ENCODE measurements at regions not wholly inside any gene's neighbourhood (a gene's known extent, or its start where the extent isn't known, plus 50 kb on each side); places are given as distances from the start of the nearest gene placed in this dataset.

GRCh38 chr10:21207852-21208646 lies 310.9 kb upstream of the NEBL start:
- no TSS peak for BruUV-seq (replicated peaks)
- FAIRE-seq (no peak), ATAC-seq (no peak), DNase-seq (ENCODE audit: low read depth, low spot score) (no peak)
- in situ Hi-C loops (cut with MboI) (no loop called here), intact Hi-C loops (cut with micrococcal nuclease; ENCODE audit: unreplicated experiment) (no loop called here)
- no peak overlapping the region for H3K27ac ChIP-seq (ENCODE audit: control insufficient read depth, insufficient read depth)
- ChIA-PET SMC1A (ENCODE audit: uncharacterized antibody, unreplicated experiment) (no interaction called here), CTCF (no interaction called here), RAD21 (ENCODE audit: unreplicated experiment) (no interaction called here), POLR2A (no interaction called here)
- H3K9ac ChIP-seq (ENCODE audit: control insufficient read depth, insufficient read depth, low read length): no peak overlapping the region
- no peak overlapping the region for H3K4me3 ChIP-seq
- H2AFZ ChIP-seq (ENCODE audit: control insufficient read depth, low read depth, low read length): no peak overlapping the region
- WGBS (ENCODE audit: insufficient coverage, insufficient replicate concordance, low lambda C conversion rate, missing lambda C conversion rate): 4% methylated on average over 4 of the region's 4 CpGs
- no peak overlapping the region for H3K4me2 ChIP-seq (ENCODE audit: control insufficient read depth, insufficient read depth)
- TF ChIP-seq EP300 (IDR thresholded peaks at IDR 0.05; ENCODE audit: borderline replicate concordance in 1 of 2, control insufficient read depth in 1 of 2, low read depth in 2 of 2, low read length in 2 of 2): no peak
- no peaks in the 10 kb centered on the region for H3K79me2 ChIP-seq (ENCODE audit: control insufficient read depth, insufficient read depth, low read length)
- no peaks in the 10 kb centered on the region for H3K36me3 ChIP-seq (ENCODE audit: control insufficient read depth in 2 of 2, insufficient read depth in 2 of 2, low read length in 1 of 2)
- no peaks in the 10 kb centered on the region; a peak in 1 of 4 replicates for H3K27me3 ChIP-seq (replicated peaks in 1 of 2; ENCODE audit: control insufficient read depth in 2 of 2, insufficient read depth in 2 of 2, low read length in 1 of 2)
- no peaks in the 10 kb centered on the region for H4K20me1 ChIP-seq (ENCODE audit: control insufficient read depth, insufficient read depth)
- no peaks in the 10 kb centered on the region for H3K9me3 ChIP-seq (replicated peaks; ENCODE audit: control insufficient read depth, insufficient read depth, low read length)
- no peaks in the 10 kb centered on the region for H3K4me1 ChIP-seq (ENCODE audit: control insufficient read depth, insufficient read depth, low read length)

DNA sequence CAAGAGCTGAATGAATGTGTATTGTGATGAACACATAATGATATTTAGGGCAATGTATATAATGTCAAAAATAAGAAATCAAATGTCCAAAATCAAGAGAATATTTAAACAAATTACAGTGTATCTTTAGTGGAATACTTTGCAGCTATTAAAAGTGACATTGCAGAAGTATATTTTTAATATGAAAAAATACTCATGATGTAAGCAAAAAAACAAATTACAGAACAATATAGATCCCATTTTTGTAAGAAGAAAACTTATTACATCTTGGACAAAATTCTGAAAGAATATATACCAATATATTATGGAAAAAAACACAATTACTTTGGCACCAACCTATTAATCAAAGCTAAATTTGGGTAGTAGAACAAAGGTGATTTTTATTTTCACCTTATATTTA lies 308.2 kb upstream of the NEBL start:
- DNase-seq (ENCODE audit: low read depth, low spot score) (no peak), FAIRE-seq (no peak), ATAC-seq (no peak)
- Histone ChIP-seq H3K27ac (ENCODE audit: control insufficient read depth, insufficient read depth) (no peak overlapping the region), H3K36me3 (ENCODE audit: control insufficient read depth in 2 of 2, insufficient read depth in 2 of 2, low read length in 1 of 2) (no peaks in the 10 kb centered on the region), H3K79me2 (ENCODE audit: control insufficient read depth, insufficient read depth, low read length) (no peaks in the 10 kb centered on the region), H3K9ac (ENCODE audit: control insufficient read depth, insufficient read depth, low read length) (no peak overlapping the region), H3K4me2 (ENCODE audit: control insufficient read depth, insufficient read depth) (no peak overlapping the region), H3K27me3 (replicated peaks in 1 of 2; ENCODE audit: control insufficient read depth in 2 of 2, insufficient read depth in 2 of 2, low read length in 1 of 2) (no peaks in the 10 kb centered on the region; a peak in 1 of 4 replicates), H3K9me3 (replicated peaks; ENCODE audit: control insufficient read depth, insufficient read depth, low read length) (no peaks in the 10 kb centered on the region), H3K4me3 (no peak overlapping the region), H2AFZ (ENCODE audit: control insufficient read depth, low read depth, low read length) (no peak overlapping the region), H3K4me1 (ENCODE audit: control insufficient read depth, insufficient read depth, low read length) (no peaks in the 10 kb centered on the region), H4K20me1 (ENCODE audit: control insufficient read depth, insufficient read depth) (no peaks in the 10 kb centered on the region)
- CTCF ChIA-PET: interaction anchor here (0.8 kb wide), 1 partner anchor 17 kb away, joined by 3 read pairs; no protein-coding TSS in a partner anchor
- POLR2A ChIA-PET: no interaction called here
- intact Hi-C loops (cut with micrococcal nuclease; ENCODE audit: unreplicated experiment) (no loop called here), in situ Hi-C loops (cut with MboI) (no loop called here)
- RAD21 ChIA-PET (ENCODE audit: unreplicated experiment): no interaction called here
- TF ChIP-seq SREBF1 (IDR thresholded peaks at IDR 0.05; ENCODE audit: low read length) (no peak), PML (IDR thresholded peaks at IDR 0.05; ENCODE audit: low read length) (no peak), IRF3 (IDR thresholded peaks at IDR 0.05) (no peak), POLR2A (IDR thresholded peaks at IDR 0.05; ENCODE audit: low read depth, low read length) (no peak), BMI1 (IDR thresholded peaks at IDR 0.05; ENCODE audit: borderline replicate concordance) (no peak), ASH2L (IDR thresholded peaks at IDR 0.05; ENCODE audit: borderline replicate concordance, low read depth) (no peak), E2F4 (IDR thresholded peaks at IDR 0.05; ENCODE audit: low read depth, low read length) (no peak), BRCA1 (IDR thresholded peaks at IDR 0.05; ENCODE audit: low read depth, low read length) (no peak), KAT2A (conservative IDR thresholded peaks at IDR 0.05; ENCODE audit: control insufficient read depth, low read depth, low read length) (no peak), GATAD2B (conservative IDR thresholded peaks at IDR 0.05; ENCODE audit: low read depth) (no peak), FOXM1 (IDR thresholded peaks at IDR 0.05; ENCODE audit: low read depth, low read length) (no peak), YY1 (IDR thresholded peaks at IDR 0.05; ENCODE audit: low read depth, low read length) (no peak)
- TF ChIP-seq, protein P1, sequence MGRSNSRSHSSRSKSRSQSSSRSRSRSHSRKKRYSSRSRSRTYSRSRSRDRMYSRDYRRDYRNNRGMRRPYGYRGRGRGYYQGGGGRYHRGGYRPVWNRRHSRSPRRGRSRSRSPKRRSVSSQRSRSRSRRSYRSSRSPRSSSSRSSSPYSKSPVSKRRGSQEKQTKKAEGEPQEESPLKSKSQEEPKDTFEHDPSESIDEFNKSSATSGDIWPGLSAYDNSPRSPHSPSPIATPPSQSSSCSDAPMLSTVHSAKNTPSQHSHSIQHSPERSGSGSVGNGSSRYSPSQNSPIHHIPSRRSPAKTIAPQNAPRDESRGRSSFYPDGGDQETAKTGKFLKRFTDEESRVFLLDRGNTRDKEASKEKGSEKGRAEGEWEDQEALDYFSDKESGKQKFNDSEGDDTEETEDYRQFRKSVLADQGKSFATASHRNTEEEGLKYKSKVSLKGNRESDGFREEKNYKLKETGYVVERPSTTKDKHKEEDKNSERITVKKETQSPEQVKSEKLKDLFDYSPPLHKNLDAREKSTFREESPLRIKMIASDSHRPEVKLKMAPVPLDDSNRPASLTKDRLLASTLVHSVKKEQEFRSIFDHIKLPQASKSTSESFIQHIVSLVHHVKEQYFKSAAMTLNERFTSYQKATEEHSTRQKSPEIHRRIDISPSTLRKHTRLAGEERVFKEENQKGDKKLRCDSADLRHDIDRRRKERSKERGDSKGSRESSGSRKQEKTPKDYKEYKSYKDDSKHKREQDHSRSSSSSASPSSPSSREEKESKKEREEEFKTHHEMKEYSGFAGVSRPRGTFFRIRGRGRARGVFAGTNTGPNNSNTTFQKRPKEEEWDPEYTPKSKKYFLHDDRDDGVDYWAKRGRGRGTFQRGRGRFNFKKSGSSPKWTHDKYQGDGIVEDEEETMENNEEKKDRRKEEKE (IDR thresholded peaks at IDR 0.05): no peak
- BruUV-seq (replicated peaks): no TSS peak
- SMC1A ChIA-PET (ENCODE audit: uncharacterized antibody, unreplicated experiment): no interaction called here
